OCI-LY3 (cell line): ENCODE measurements at regions not wholly inside any gene's neighbourhood (a gene's known extent, or its start where the extent isn't known, plus 50 kb on each side); places are given as distances from the start of the nearest gene placed in this dataset.

Experiments
- H2AFZ ChIP-seq: fragments of 200-600, 300-600 bp; shearing (Covaris generic); 2 replicates; pipeline ENCODE4 v1.6.0; 2014; ENCODE audit warnings: antibody characterized with exemption, low read depth, low read length
- H3K27ac ChIP-seq: fragments of 200-600, 300-600 bp; sonication (generic); 2 replicates; pipeline ENCODE4 v1.5.1; 2014; ENCODE audit warnings: mild to moderate bottlenecking, low read length, moderate library complexity, mixed read lengths
- H3K27me3 ChIP-seq: fragments of 200-600, 300-600 bp; sonication (generic); 2 replicates; pipeline ENCODE4 v1.6.1; 2014; ENCODE audit warnings: low read depth, low read length, mixed read lengths
- H3K36me3 ChIP-seq: fragments of 200-600, 300-600 bp; sonication (generic); replicated peaks from 2 replicates; pipeline ENCODE3; 2014; ENCODE audit warnings: low read depth, low read length, mixed read lengths
- H3K4me1 ChIP-seq: fragments of 300-600, 200-600 bp; sonication (generic); 2 replicates; pipeline ENCODE4 v1.6.1; 2014; ENCODE audit warnings: low read length, mixed read lengths
- H3K4me2 ChIP-seq: fragments of 200-600, 300-600 bp; sonication (generic); 2 replicates; pipeline ENCODE4 v1.6.1; 2014; ENCODE audit warnings: low read length, mixed read lengths
- H3K4me3 ChIP-seq: fragments of 300-600, 200-600 bp; sonication (generic); 2 replicates; pipeline ENCODE4 v1.5.1; 2014; ENCODE audit warnings: antibody characterized with exemption, mild to moderate bottlenecking, low read length, moderate library complexity
- H3K79me2 ChIP-seq: fragments of 300-600, 200-600 bp; shearing (Covaris generic); 2 replicates; pipeline ENCODE4 v1.6.1; 2014; ENCODE audit warnings: mild to moderate bottlenecking, low read length, mixed read lengths
- H3K9ac ChIP-seq: fragments of 300-600, 200-600 bp; shearing (Covaris generic); 2 replicates; pipeline ENCODE4 v1.6.0; 2014; ENCODE audit warnings: mild to moderate bottlenecking, low read length, moderate library complexity
- H3K9me3 ChIP-seq: fragments of 200-600, 300-600 bp; shearing (Covaris generic); 2 replicates; pipeline ENCODE4 v1.6.1; 2014; ENCODE audit warnings: low read length, mixed read lengths; ENCODE audit not compliant: insufficient read depth
- H4K20me1 ChIP-seq: fragments of 200-600, 300-600 bp; sonication (generic); 2 replicates; pipeline ENCODE4 v1.6.1; 2016; ENCODE audit warnings: low read length, mixed read lengths; ENCODE audit not compliant: insufficient read depth
- CTCF ChIP-seq: fragments of 200-600, 300-600 bp; sonication (generic); IDR thresholded peaks from 2 replicates; pipeline ENCODE4 v1.5.1; 2014; ENCODE audit warnings: antibody characterized with exemption, low read length, low read depth
- EZH2phosphoT487 ChIP-seq: fragments of 200-600 bp; shearing (Covaris generic); IDR thresholded peaks from 2 replicates; pipeline ENCODE4 v1.6.1; 2018; ENCODE audit warnings: antibody characterized with exemption, mixed run types, low read depth

- Histone ChIP-seq H3K9ac (no peak overlapping the region), H3K9me3 (no peaks in the 10 kb centered on the region), H4K20me1 (no peaks in the 10 kb centered on the region), H3K4me3 (no peak overlapping the region), H3K79me2 (no peaks in the 10 kb centered on the region), H2AFZ (no peak overlapping the region), H3K36me3 (no peaks in the 10 kb centered on the region), H3K4me2 (no peak overlapping the region), H3K4me1 (0 out of 2 replicates have a peak, but pooled peaks cover 3% of the 10 kb centered on the region), H3K27ac (no peak overlapping the region), H3K27me3 (no peaks in the 10 kb centered on the region)
- TF ChIP-seq EZH2phosphoT487, result no peak
- TF ChIP-seq CTCF, result no peak
Measured at GRCh38 chr5:125969011-125969813, 454.0 kb upstream of the GRAMD2B start.

- H2AFZ ChIP-seq, result no peak overlapping the region
- H3K9ac ChIP-seq, result no peak overlapping the region
- H3K4me1 ChIP-seq, result 0 out of 2 replicates have a peak, but pooled peaks cover 3% of the 10 kb centered on the region
- H3K36me3 ChIP-seq, result no peaks in the 10 kb centered on the region
- no peaks in the 10 kb centered on the region for H3K27me3 ChIP-seq
- H4K20me1 ChIP-seq, result no peaks in the 10 kb centered on the region
- no peak overlapping the region for H3K4me3 ChIP-seq
- H3K9me3 ChIP-seq, result no peaks in the 10 kb centered on the region
- TF ChIP-seq EZH2phosphoT487 (no peak), CTCF (no peak)
- H3K4me2 ChIP-seq, result no peak overlapping the region
- H3K27ac ChIP-seq, result no peak overlapping the region
- no peaks in the 10 kb centered on the region for H3K79me2 ChIP-seq
Measured at GRCh38 chr5:125969814-125970171, 453.4 kb upstream of the GRAMD2B start.

DNA sequence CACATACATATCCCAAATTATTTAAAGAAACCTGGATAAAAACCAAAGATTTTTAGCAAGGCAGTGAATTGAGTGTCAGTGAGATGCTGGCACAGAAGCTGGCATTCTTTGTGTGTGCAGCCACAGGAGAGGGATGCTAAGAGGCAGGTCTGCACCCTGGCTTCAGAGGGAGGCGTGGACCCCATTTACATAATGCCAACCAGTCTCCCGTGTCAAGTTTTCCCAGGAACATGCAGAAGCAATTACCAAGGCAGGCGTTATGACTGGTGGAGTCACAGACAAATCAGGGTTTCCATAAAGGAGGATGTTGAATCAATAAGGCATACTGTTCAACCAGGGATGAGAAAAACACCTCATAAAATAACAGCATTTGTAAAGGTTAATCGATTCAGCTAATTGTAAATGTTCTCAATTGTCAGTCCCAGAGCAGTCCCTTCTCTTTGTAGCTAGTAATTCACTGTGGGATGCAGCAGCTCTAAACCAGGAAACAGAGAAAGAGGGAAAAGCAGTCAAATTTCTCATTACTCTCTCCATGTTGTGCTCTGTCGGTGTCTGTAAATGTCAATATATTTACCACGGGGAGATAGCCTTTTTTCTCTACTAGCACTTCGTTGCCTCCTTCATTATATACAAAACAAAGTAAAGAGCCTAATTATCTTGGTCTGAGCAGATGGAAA lies 452.4 kb upstream of the GRAMD2B start:
- no peaks in the 10 kb centered on the region for H4K20me1 ChIP-seq
- TF ChIP-seq EZH2phosphoT487 (no peak), CTCF (no peak)
- 0 out of 2 replicates have a peak, but pooled peaks cover 3% of the 10 kb centered on the region for H3K4me1 ChIP-seq
- H2AFZ ChIP-seq, result no peak overlapping the region
- no peak overlapping the region for H3K9ac ChIP-seq
- H3K4me3 ChIP-seq, result no peak overlapping the region
- H3K4me2 ChIP-seq, result no peak overlapping the region
- no peaks in the 10 kb centered on the region for H3K79me2 ChIP-seq
- no peaks in the 10 kb centered on the region for H3K9me3 ChIP-seq
- no peaks in the 10 kb centered on the region for H3K36me3 ChIP-seq
- no peaks in the 10 kb centered on the region for H3K27me3 ChIP-seq
- H3K27ac ChIP-seq, result no peak overlapping the region

- H2AFZ ChIP-seq, result no peak overlapping the region
- H3K79me2 ChIP-seq, result no peaks in the 10 kb centered on the region
- H3K9me3 ChIP-seq, result no peaks in the 10 kb centered on the region
- TF ChIP-seq CTCF, result no peak
- no peak for TF ChIP-seq EZH2phosphoT487
- no peaks in the 10 kb centered on the region for H3K36me3 ChIP-seq
- no peak overlapping the region for H3K27ac ChIP-seq
- H3K4me3 ChIP-seq, result no peak overlapping the region
- H3K4me2 ChIP-seq, result no peak overlapping the region
- 0 out of 2 replicates have a peak, but pooled peaks cover under 1% of the 10 kb centered on the region for H3K4me1 ChIP-seq
- H3K9ac ChIP-seq, result no peak overlapping the region
- no peaks in the 10 kb centered on the region for H4K20me1 ChIP-seq
- H3K27me3 ChIP-seq, result no peaks in the 10 kb centered on the region
Measured at GRCh38 chr5:125972706-125973105, 450.5 kb upstream of the GRAMD2B start.
